ENCODE measurements at regions not wholly inside any gene's neighbourhood (a gene's known extent, or its start where the extent isn't known, plus 50 kb on each side); places are given as distances from the start of the nearest gene placed in this dataset.

- no peak for DNase-seq
Measured at GRCh38 chr7:142313528-142313927, 55.7 kb upstream of the PRSS58 start.

GRCh38 chr7:142311876-142312275 lies 54.0 kb upstream of the PRSS58 start:
- no peak for DNase-seq

GRCh38 chr7:142308918-142309317 lies 51.1 kb upstream of the PRSS58 start:
- DNase-seq, result no peak

- no peak for DNase-seq
Measured at GRCh38 chr7:142308326-142308725, 50.5 kb upstream of the PRSS58 start.
